ENCODE measurements at regions not wholly inside any gene's neighbourhood (a gene's known extent, or its start where the extent isn't known, plus 50 kb on each side); places are given as distances from the start of the nearest gene placed in this dataset.
"Not testable (repeated sequence)": the region's sequence is repeated elsewhere in the genome, so short reads cannot be mapped to it uniquely, and the experiment has no call there.

- not testable (repeated sequence) for DNase-seq (ENCODE audit: low read depth)
These were observed 79.2 kb downstream of the PXDC1 start for GRCh38 chr6:3672339-3672738.

GRCh38 chr6:3671382-3671781, 80.1 kb downstream of the PXDC1 start:
- no peak for DNase-seq (ENCODE audit: low read depth)

GRCh38 chr6:3670356-3670755, 81.2 kb downstream of the PXDC1 start:
- no peak for DNase-seq (ENCODE audit: low read depth)

- no peak for DNase-seq (ENCODE audit: low read depth)
These were observed 81.6 kb downstream of the PXDC1 start for GRCh38 chr6:3669916-3670315.

- no peak for DNase-seq (ENCODE audit: low read depth)
These were observed 85.9 kb downstream of the PXDC1 start for GRCh38 chr6:3665608-3666007.

- no peak for DNase-seq (ENCODE audit: low read depth)
These were observed 86.9 kb downstream of the PXDC1 start for GRCh38 chr6:3664625-3665041.

- no peak for DNase-seq (ENCODE audit: low read depth)
These were observed 87.7 kb downstream of the PXDC1 start for GRCh38 chr6:3663811-3664210.

GRCh38 chr6:3663081-3663480, 88.4 kb downstream of the PXDC1 start:
- no peak for DNase-seq (ENCODE audit: low read depth)

- DNase-seq (ENCODE audit: low read depth): no peak
These were observed 90.1 kb downstream of the PXDC1 start for GRCh38 chr6:3661390-3661789.

GRCh38 chr6:3660473-3660872, 91.0 kb downstream of the PXDC1 start:
- no peak for DNase-seq (ENCODE audit: low read depth)

- no peak for DNase-seq (ENCODE audit: low read depth)
These were observed 91.8 kb downstream of the PXDC1 start for GRCh38 chr6:3659748-3660147.

- no peak for DNase-seq (ENCODE audit: low read depth)
These were observed 95.4 kb downstream of the PXDC1 start for GRCh38 chr6:3656076-3656475.

- DNase-seq (ENCODE audit: low read depth): no peak
These were observed 96.6 kb downstream of the PXDC1 start for GRCh38 chr6:3654898-3655297.

- DNase-seq (ENCODE audit: low read depth): no peak
These were observed 97.1 kb downstream of the PXDC1 start for GRCh38 chr6:3654436-3654835.

- no peak for DNase-seq (ENCODE audit: low read depth)
These were observed 97.9 kb downstream of the PXDC1 start for GRCh38 chr6:3653528-3654070.

- no peak for DNase-seq (ENCODE audit: low read depth)
These were observed 99.7 kb downstream of the PXDC1 start for GRCh38 chr6:3651698-3652229.

- DNase-seq (ENCODE audit: low read depth): no peak
These were observed 100.4 kb downstream of the PXDC1 start for GRCh38 chr6:3650959-3651697.

- DNase-seq (ENCODE audit: low read depth): no peak
These were observed 101.2 kb downstream of the PXDC1 start for GRCh38 chr6:3650076-3650958.

- DNase-seq (ENCODE audit: low read depth): no peak
These were observed 102.8 kb downstream of the PXDC1 start for GRCh38 chr6:3648724-3649123.

- no peak for DNase-seq (ENCODE audit: low read depth)
These were observed 104.7 kb downstream of the PXDC1 start for GRCh38 chr6:3646616-3647362.

GRCh38 chr6:3644739-3645012, 106.8 kb downstream of the PXDC1 start:
- DNase-seq (ENCODE audit: low read depth): no peak

Measured in stimulated activated CD8-positive, alpha-beta memory T cell treated with anti-CD3 and anti-CD28 coated beads, Interleukin-12 subunit alpha, Interleukin-12 subunit beta, amount 100 ng/mL, for 1 hour (primary cell).